AG10803 (cell line): ENCODE measurements at regions not wholly inside any gene's neighbourhood (a gene's known extent, or its start where the extent isn't known, plus 50 kb on each side); places are given as distances from the start of the nearest gene placed in this dataset.
A peak's percentile ranks its signal among the peaks of the same experiment; 100 is the strongest.
"Not testable (repeated sequence)": the region's sequence is repeated elsewhere in the genome, so short reads cannot be mapped to it uniquely, and the experiment has no call there.

ENCODE experiments used
- DNase-seq: peaks from one replicate; pipeline ENCODE4 v3.0.0; 2010; ENCODE audit warnings: low read depth
- H3K4me3 ChIP-seq: 2 replicates; pipeline ENCODE4 v1.5.1; 2011; ENCODE audit warnings: mild to moderate bottlenecking, low read length, control low read depth
- TF ChIP-seq, protein P1 (sequence below): conservative IDR thresholded peaks from 2 replicates; pipeline ENCODE4 v1.5.1; 2011; ENCODE audit warnings: mild to moderate bottlenecking, low read length, control low read depth, inconsistent platforms

GRCh38 chr6:119495230-119495683 lies 145.7 kb upstream of the MAN1A1 start:
- DNase-seq: no peak

GRCh38 chr6:119493980-119494379 lies 144.4 kb upstream of the MAN1A1 start:
- no peak for DNase-seq
- TF ChIP-seq, protein P1, sequence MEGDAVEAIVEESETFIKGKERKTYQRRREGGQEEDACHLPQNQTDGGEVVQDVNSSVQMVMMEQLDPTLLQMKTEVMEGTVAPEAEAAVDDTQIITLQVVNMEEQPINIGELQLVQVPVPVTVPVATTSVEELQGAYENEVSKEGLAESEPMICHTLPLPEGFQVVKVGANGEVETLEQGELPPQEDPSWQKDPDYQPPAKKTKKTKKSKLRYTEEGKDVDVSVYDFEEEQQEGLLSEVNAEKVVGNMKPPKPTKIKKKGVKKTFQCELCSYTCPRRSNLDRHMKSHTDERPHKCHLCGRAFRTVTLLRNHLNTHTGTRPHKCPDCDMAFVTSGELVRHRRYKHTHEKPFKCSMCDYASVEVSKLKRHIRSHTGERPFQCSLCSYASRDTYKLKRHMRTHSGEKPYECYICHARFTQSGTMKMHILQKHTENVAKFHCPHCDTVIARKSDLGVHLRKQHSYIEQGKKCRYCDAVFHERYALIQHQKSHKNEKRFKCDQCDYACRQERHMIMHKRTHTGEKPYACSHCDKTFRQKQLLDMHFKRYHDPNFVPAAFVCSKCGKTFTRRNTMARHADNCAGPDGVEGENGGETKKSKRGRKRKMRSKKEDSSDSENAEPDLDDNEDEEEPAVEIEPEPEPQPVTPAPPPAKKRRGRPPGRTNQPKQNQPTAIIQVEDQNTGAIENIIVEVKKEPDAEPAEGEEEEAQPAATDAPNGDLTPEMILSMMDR: no peak
- no peak overlapping the region for H3K4me3 ChIP-seq

More at GRCh38 chr6:119495230-119495683, 145.7 kb upstream of the MAN1A1 start:
- TF ChIP-seq, protein P1: no peak
- H3K4me3 ChIP-seq: no peak overlapping the region

DNA sequence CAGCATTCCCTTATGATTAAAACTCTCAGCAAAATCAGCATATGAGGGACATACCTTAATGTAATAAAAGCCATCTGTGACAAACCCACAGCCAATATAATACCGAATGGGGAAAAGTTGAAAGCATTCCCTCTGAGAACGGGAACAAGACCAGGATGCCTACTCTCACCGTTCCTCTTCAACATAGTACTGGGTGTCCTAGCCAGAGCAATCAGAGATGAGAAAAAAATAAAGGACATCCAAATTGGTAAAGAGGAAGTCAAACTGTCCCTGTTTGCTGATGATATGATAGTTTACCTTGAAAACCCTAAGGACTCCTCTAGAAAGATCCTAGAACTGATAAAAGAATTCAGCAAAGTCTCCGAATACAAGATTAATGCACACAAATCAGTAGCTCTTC lies 141.6 kb upstream of the MAN1A1 start:
- not testable (repeated sequence) for H3K4me3 ChIP-seq, DNase-seq

DNA sequence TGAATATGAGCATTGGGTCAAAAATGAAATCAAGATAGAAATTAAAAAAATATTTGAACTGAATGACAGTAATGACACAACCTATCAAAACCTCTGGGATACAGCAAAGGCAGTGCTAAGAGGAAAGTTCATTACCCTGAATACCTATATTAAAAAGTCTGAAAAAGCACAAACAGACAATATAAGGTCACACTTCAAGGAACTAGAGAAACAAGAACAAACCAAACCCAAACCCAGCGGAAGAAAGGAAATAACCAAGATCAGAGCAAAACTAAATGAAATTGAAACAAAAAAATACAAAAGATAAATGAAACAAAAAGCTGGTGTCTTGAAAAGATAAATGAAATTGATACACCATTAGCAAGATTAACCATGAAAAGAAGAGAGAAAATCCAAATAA lies 140.5 kb upstream of the MAN1A1 start:
- not testable (repeated sequence) for H3K4me3 ChIP-seq, DNase-seq

- TF ChIP-seq, protein P1: no peak
- peak; percentile 92 for DNase-seq
- H3K4me3 ChIP-seq: no peak overlapping the region
These were observed 135.0 kb upstream of the MAN1A1 start for GRCh38 chr6:119484598-119484997.

- DNase-seq: no peak
- H3K4me3 ChIP-seq: no peak overlapping the region
- TF ChIP-seq, protein P1: no peak
These were observed 134.3 kb upstream of the MAN1A1 start for GRCh38 chr6:119483908-119484307.

DNA sequence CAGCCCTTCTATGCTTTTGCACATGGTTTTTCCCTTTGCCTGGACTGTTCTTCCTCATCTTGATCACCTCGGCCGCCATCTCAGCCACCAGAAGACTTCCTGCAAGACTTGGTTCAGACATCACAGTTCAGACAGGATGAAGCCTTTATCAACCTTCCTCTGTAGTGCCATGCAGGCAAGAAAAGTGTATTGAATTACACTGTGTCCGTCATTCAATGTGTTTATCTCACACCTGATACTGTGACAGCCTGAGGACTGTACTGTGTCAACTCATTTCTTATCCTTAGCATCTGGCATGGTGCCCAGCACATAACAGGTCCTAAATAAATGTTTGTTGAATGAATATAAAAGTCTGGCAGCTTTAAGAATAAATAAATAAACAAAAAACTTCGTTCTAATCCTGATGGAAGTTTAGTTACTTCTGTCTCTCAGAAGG lies 133.3 kb upstream of the MAN1A1 start:
- no peak overlapping the region for H3K4me3 ChIP-seq
- DNase-seq: no peak
- TF ChIP-seq, protein P1: no peak

- no peak overlapping the region for H3K4me3 ChIP-seq
- TF ChIP-seq, protein P1: no peak
- DNase-seq: peak; percentile 51
These were observed 132.4 kb upstream of the MAN1A1 start for GRCh38 chr6:119481976-119482375.
